Ovary (tissue), 3 donors: ENCODE measurements at regions not wholly inside any gene's neighbourhood (a gene's known extent, or its start where the extent isn't known, plus 50 kb on each side); places are given as distances from the start of the nearest gene placed in this dataset.

Source experiments
- CTCF ChIP-seq, 3 donors: fragments of 450-650 bp in 2 of 3; fragments of 200-600 bp in 1 of 3; IDR thresholded peaks; one replicate each; pipeline versions ENCODE4 v1.5.1 to v1.8.0; 2016 to 2022; ENCODE audit warnings: antibody characterized with exemption in 3 of 3, mild to moderate bottlenecking in 1 of 3
- EP300 ChIP-seq: sonication (generic); formaldehyde crosslinking; IDR thresholded peaks from one replicate; pipeline ENCODE4 v1.6.1; 2017; ENCODE audit warnings: antibody characterized with exemption
- POLR2A ChIP-seq: fragments of 450-650 bp; IDR thresholded peaks from one replicate; pipeline ENCODE4 v1.6.1; 2017; ENCODE audit warnings: antibody characterized with exemption, mild to moderate bottlenecking, moderate library complexity
- donor health status: DM: no; HTN: no; CAD: no.

- TF ChIP-seq CTCF (IDR thresholded peaks at IDR 0.05) (no peak), POLR2A (no peak), EP300 (no peak)
Observed at GRCh38 chr3:170809975-170810357, 60.0 kb downstream of the RPL22L1 start.
